WI38 (cell line): ENCODE measurements at regions not wholly inside any gene's neighbourhood (a gene's known extent, or its start where the extent isn't known, plus 50 kb on each side); places are given as distances from the start of the nearest gene placed in this dataset.
"Not testable (repeated sequence)": the region's sequence is repeated elsewhere in the genome, so short reads cannot be mapped to it uniquely, and the experiment has no call there.

ENCODE experiments used
- H3K4me3 ChIP-seq: 2 replicates; pipeline ENCODE4 v1.5.1; 2011; ENCODE audit warnings: low read depth, mild to moderate bottlenecking, control low read depth, low read length
- CTCF ChIP-seq: IDR thresholded peaks from 2 replicates; pipeline ENCODE4 v1.5.1; 2012; ENCODE audit warnings: low read depth, mild to moderate bottlenecking, control low read depth, low read length

DNA sequence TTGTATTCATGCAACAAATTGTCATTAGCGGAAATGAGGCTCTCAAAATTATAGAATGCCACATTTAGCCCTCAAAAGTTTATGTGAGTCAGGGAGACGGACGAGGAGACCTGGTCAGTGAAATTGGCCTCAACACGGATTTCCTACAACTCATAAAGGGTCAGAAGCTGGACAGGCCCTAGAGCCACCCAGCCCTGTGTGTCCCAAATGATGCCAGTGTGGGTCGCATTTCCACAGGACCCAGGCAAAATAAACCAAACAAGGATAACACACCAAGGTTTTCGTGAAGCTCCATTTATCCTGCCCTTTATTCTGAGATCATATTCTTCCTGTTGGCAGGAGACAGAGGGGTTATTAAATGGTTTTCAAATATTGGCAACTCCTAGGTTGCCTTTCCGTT lies 72.0 kb upstream of the COL5A1 start:
- no peak for TF ChIP-seq CTCF
- H3K4me3 ChIP-seq = no peak overlapping the region

DNA sequence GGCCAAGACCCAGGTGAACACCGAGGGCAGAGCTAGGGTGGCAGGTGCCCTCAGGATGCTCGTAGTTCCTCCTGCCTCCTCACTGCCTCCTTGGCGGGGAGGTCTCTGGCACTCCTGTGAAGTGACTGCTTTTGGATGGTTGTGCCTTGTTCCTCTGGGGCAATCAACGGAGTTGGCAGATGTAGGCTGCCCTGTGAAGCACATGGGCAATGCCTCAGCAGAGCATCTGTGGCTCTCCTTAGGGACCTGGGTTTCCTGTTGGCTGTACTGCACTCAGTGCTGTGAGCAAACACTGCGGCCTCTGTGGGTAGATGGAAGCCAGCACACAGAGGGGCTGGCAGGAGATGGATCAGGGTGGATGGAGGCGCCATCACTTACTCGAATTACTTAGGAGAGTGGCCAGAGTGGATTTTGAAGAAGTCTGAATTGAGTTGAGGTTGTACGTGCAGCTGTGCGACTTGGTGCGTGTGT lies 71.4 kb upstream of the COL5A1 start:
- H3K4me3 ChIP-seq = no peak overlapping the region
- no peak for TF ChIP-seq CTCF

- TF ChIP-seq CTCF = no peak
- H3K4me3 ChIP-seq = no peak overlapping the region
Measured at GRCh38 chr9:134570711-134571325, 70.8 kb upstream of the COL5A1 start.

DNA sequence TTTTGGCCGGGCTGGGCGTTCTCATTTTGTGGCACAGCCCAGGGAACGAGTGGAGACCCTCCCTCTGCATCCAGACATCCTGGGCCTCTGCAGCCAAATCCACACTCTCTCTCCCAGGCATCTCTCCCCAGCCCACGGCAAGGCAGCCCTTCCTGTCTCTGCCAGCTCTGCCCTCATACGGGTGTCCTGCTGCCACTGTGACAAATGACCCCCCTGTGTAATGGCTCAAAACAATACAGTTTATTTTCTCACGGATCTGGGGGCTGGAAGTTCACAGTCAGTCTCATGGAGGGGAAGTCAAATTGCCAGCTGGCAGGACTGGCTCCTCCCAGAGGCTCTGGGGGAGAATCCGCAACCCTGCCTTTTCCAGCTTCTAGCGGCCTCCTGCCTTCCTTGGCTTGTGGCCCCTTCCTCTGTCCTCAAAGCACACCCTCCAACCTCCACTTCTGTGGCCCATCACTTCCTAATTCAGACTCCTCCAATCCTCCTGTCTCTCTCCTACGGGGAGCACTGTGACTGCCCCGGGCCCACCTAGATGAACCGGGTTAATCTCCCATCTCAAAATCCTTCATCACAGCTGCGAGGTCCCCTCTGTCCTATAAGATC lies 70.2 kb upstream of the COL5A1 start:
- no peak overlapping the region for H3K4me3 ChIP-seq

DNA sequence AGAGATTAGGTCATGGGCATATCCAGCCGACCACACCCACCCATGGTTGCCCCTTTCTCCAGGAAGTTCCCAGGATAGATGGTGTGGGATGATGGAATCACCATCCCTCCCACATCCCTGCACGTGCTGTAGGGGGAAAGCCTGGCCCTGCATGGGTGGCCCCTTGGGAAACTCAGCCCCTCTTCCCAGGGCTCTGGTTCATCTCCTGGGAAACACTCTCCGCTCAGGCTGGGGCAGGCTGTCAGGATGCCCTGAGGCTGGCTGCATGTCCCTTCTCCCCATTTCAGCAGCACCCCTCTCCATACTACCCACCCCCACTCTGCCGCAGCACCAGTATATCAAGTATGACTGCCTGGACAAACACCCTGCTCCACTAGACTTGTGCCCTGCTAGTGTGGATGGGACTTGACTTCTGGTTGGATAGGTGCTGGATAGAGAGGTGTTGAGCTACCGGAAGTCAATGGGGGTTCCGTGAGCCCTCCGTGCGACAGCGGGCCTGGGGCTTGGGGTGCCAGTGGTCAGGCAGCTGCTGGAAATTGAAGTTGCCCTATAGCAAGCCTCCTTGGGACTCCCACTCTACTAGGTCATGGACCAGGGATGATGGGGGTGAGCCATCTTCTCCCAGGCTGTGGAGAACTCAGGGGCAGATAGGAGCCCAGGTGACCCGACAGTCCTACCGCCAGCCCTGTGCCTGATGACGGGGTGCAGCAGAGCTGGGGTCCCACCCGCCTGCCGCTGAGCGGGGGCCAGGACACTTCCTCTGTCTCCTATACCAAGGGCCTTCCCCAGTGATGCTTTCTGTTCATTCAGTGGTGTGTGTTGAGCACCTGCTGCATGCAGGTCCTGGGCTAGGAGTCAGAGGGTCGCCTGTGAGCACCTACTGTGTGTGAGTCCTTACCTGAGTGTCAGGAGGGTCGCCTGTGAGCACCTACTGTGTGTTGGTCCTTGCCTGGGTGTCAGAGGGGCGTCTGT lies 69.4 kb upstream of the COL5A1 start:
- no peak overlapping the region for H3K4me3 ChIP-seq

More for the DNA sequence above, 70.2 kb upstream of the COL5A1 start:
- no peak for TF ChIP-seq CTCF

DNA sequence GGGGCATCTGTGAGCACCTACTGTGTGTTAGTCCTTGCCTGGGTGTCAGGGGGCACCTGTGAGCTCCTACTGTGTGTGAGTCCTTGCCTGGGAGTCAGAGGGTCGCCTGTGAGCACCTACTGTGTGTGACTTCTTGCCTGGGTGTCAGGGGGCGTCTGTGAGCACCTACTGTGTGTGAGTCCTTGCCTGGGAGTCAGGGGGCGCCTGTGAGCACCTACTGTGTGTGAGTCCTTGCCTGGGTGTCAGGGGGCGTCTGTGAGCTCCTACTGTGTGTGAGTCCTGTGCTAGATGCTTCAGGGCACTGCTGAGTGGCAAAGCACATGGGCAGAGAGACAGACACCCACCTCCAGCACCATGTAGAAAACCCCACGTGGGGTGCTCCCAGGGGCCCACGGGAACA lies 66.9 kb upstream of the COL5A1 start:
- not testable (repeated sequence) for H3K4me3 ChIP-seq

More for the DNA sequence above, 69.4 kb upstream of the COL5A1 start:
- TF ChIP-seq CTCF = no peak

DNA sequence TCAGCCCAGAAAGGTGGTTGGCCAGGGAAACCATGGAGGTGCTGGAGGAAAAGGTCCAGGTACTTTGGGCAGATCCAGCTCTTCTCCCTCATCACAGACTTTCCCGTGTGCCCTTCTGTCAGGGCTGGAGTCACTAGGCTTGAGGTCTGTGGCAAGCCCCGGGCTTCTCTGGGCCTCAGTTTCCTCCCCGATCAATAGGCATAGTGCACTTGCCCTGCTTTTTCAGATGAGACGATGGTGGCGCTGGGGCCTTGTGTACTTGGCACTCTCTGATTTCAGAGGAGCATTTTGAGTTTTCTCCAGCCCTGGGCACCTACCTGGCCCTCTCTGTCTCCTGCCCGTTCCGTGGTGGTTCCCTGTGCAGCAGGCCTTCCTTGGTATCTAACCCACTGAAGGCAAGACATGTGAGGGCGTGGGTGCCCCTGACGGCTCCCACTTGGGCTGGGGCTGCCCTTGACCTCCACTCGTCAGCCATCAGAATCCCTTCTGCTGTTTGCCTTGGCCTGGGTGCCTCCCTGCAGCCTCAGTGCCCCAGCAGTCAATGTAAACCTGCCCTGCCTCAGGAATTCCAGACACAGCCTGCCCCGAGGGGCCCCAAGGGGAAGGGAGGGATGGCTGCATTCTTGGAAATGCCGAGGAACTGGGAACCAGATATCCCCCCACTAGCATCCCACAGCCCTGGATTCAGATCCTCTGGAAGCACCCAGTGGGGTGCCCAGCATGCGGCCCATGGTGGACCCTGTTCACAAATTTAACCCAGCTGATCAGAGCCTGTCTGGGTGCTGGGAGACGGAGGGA lies 66.3 kb upstream of the COL5A1 start:
- H3K4me3 ChIP-seq = no peak overlapping the region
- no peak for TF ChIP-seq CTCF
